ENCODE measurements at regions not wholly inside any gene's neighbourhood (a gene's known extent, or its start where the extent isn't known, plus 50 kb on each side); places are given as distances from the start of the nearest gene placed in this dataset.

DNA sequence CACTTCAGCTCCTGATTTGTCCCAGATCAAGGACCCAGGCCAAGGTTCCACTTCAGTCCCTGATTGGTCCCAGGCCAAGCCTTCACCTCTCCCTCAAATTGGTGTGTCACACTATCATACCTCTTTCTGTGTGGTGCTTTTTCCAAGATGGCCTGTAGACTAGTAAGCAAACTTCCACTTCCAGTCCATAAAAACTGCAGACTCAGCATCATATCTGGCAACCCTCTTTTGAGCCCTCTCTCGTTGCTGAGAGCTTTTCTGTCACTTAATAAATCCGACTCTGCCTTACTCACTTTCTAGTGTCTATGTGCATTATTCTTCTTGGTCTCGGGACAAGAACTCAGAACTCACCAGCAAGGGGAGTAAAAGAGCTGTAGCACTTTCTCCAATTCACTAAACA, 1395.1 kb downstream of the LRFN5 start:
- no peak for ATAC-seq
- TF ChIP-seq MYNN (CRISPR knock-in tag; IDR thresholded peaks at IDR 0.05; ENCODE audit: low read depth) (no peak), ATAD3A (CRISPR knock-in tag; IDR thresholded peaks at IDR 0.05) (no peak), MAFK (conservative IDR thresholded peaks at IDR 0.05 in 1 of 2, IDR thresholded peaks at IDR 0.05 in 1 of 2; ENCODE audit: low read length in 2 of 2) (peak; percentile 97 to 98), MAFF (IDR thresholded peaks at IDR 0.05; ENCODE audit: low read depth, low read length) (peak; percentile 96)
- TF ChIP-seq, protein P1, sequence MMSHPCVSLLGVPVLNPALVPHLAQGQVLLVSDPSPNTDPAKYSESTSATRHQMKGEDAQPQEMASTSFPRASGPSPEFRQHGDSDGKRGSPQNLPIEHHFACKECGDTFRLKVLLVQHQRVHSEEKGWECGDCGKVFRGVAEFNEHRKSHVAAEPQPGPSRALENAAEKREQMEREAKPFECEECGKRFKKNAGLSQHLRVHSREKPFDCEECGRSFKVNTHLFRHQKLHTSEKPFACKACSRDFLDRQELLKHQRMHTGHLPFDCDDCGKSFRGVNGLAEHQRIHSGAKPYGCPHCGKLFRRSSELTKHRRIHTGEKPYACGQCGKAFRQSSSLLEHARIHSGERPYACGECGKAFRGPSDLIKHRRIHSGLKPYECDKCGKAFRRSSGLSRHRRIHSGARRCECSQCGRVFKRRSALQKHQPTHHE (CRISPR knock-in tag; IDR thresholded peaks at IDR 0.05; ENCODE audit: borderline replicate concordance): no peak
- no peaks in the 10 kb centered on the region for H3K27me3 ChIP-seq (ENCODE audit: control insufficient read depth in 1 of 2, insufficient read depth in 2 of 2, low read length in 2 of 2)
- no peak for DNase-seq (ENCODE audit: low spot score)
- H3K9me3 ChIP-seq (ENCODE audit: low read length): peaks cover 76% of the 10 kb centered on the region
- in situ Hi-C loops (cut with HindIII; ENCODE audit: extremely low pct_ligation_motif_present, low pct_unique_long_range_greater_than_20kb) (no loop called here), intact Hi-C loops (cut with micrococcal nuclease; ENCODE audit: unreplicated experiment) (no loop called here)
- WGBS (ENCODE audit: low lambda C conversion rate): under 1% methylated on average over 3 of the region's 3 CpGs
- H3K27ac ChIP-seq (ENCODE audit: extremely low read length, insufficient read depth, low read length): no peak overlapping the region
- H3K36me3 ChIP-seq (replicated peaks in 1 of 2; ENCODE audit: control insufficient read depth in 1 of 2, insufficient read depth in 2 of 2, low read length in 2 of 2): no peaks in the 10 kb centered on the region
- no peaks in the 10 kb centered on the region for H4K20me1 ChIP-seq (ENCODE audit: insufficient read depth, low read length)
- no peak overlapping the region for H3K4me2 ChIP-seq (ENCODE audit: low read depth, low read length)
- FAIRE-seq: no peak
- H3K4me3 ChIP-seq (replicated peaks in 1 of 3; ENCODE audit: insufficient read depth in 1 of 3, low read depth in 2 of 3, low read length in 3 of 3): no peak overlapping the region
- no TSS peak for BruUV-seq (replicated peaks)
- no peak overlapping the region for H2AFZ ChIP-seq (ENCODE audit: low read length)
- no peaks in the 10 kb centered on the region for H3K4me1 ChIP-seq (ENCODE audit: insufficient read depth, low read length)
- ChIA-PET CTCF (ENCODE audit: low intra/inter-chr PET ratio, low total read pairs) (no interaction called here), POLR2A (no interaction called here)
- no peak overlapping the region for H3K9ac ChIP-seq (ENCODE audit: insufficient read depth, low read depth, low read length)
- no peaks in the 10 kb centered on the region for H3K79me2 ChIP-seq (ENCODE audit: insufficient read depth, low read length)

DNA sequence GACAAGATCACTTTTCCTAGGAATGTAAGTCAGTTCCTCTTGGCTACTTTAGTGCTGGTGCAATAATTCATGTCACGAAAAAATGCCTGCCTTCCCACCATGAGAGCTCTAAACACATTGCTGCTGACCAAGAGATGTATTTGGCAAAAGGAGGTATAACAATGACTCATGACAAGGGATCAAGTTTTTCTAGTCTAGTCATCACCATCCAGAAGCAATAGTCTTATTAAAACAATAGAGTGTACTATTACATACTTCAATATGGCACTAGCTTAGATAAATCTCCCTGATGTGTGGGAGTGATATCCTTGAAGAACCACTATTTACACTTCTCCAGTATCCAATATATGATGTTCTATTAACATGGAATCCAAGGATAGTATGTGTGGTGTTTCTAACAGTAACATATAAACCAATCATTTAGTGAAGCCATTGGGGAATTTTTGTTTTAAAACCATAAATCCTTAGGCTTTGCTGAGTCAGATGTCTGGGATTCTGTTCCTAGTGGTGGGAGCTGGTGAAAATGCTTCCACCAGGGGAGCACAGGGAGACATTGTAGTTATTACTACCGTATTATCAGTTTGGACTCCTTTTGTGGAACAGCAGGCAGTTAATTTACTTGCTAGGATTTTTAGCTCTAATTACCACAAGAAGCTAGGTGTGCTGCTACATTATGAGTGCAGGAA, 1387.5 kb downstream of the LRFN5 start:
- ATAC-seq: no peak

More for the DNA sequence above, 1387.5 kb downstream of the LRFN5 start:
- no peaks in the 10 kb centered on the region for H3K36me3 ChIP-seq (replicated peaks in 1 of 2; ENCODE audit: control insufficient read depth in 1 of 2, insufficient read depth in 2 of 2, low read length in 2 of 2)
- no peak overlapping the region for H3K9ac ChIP-seq (ENCODE audit: insufficient read depth, low read depth, low read length)
- no peak overlapping the region for H3K27ac ChIP-seq (ENCODE audit: extremely low read length, insufficient read depth, low read length)
- H3K27me3 ChIP-seq (ENCODE audit: control insufficient read depth in 1 of 2, insufficient read depth in 2 of 2, low read length in 2 of 2): no peaks in the 10 kb centered on the region
- H3K4me2 ChIP-seq (ENCODE audit: low read depth, low read length): no peak overlapping the region
- H3K4me3 ChIP-seq (replicated peaks in 1 of 3; ENCODE audit: insufficient read depth in 1 of 3, low read depth in 2 of 3, low read length in 3 of 3): no peak overlapping the region
- no TSS peak for BruUV-seq (replicated peaks)
- intact Hi-C loops (cut with micrococcal nuclease; ENCODE audit: unreplicated experiment): no loop called here
- H4K20me1 ChIP-seq (ENCODE audit: insufficient read depth, low read length): no peaks in the 10 kb centered on the region
- DNase-seq (ENCODE audit: low spot score) (no peak), FAIRE-seq (no peak)
- no peaks in the 10 kb centered on the region for H3K4me1 ChIP-seq (ENCODE audit: insufficient read depth, low read length)
- in situ Hi-C loops (cut with HindIII; ENCODE audit: extremely low pct_ligation_motif_present, low pct_unique_long_range_greater_than_20kb): no loop called here
- H3K9me3 ChIP-seq (ENCODE audit: low read length): peaks cover 78% of the 10 kb centered on the region
- ChIA-PET CTCF (ENCODE audit: low intra/inter-chr PET ratio, low total read pairs) (no interaction called here), POLR2A (no interaction called here)
- H2AFZ ChIP-seq (ENCODE audit: low read length): no peak overlapping the region
- TF ChIP-seq PHF5A (CRISPR knock-in tag; IDR thresholded peaks at IDR 0.05; ENCODE audit: low read depth, unreplicated experiment) (no peak), SALL1 (CRISPR knock-in tag; IDR thresholded peaks at IDR 0.05) (no peak), MAFK (conservative IDR thresholded peaks at IDR 0.05 in 1 of 2, IDR thresholded peaks at IDR 0.05 in 1 of 2; ENCODE audit: low read length in 2 of 2) (peak in 1 of 2 experiments; percentile 51; a peak in 2 of 4 replicates)
- H3K79me2 ChIP-seq (ENCODE audit: insufficient read depth, low read length): no peaks in the 10 kb centered on the region
- WGBS (ENCODE audit: low lambda C conversion rate): 7% methylated on average over 2 of the region's 2 CpGs
